Endothelial cell (in vitro differentiated cells): ENCODE measurements at regions not wholly inside any gene's neighbourhood (a gene's known extent, or its start where the extent isn't known, plus 50 kb on each side); places are given as distances from the start of the nearest gene placed in this dataset.

Source experiments
- DNase-seq: peaks from one replicate; pipeline ENCODE4 v3.0.0; 2021; ENCODE audit warnings: low spot score
- H3K27ac Mint-ChIP-seq: one replicate; pipeline ENCODE4 v1.8.0; 2021; ENCODE audit warnings: mixed read lengths, inconsistent platforms; ENCODE audit not compliant: unreplicated experiment
- H3K27me3 Mint-ChIP-seq: one replicate; pipeline ENCODE4 v1.8.0; 2021; ENCODE audit warnings: mild to moderate bottlenecking, moderate library complexity, mixed read lengths, inconsistent platforms; ENCODE audit not compliant: unreplicated experiment
- H3K36me3 Mint-ChIP-seq: one replicate; pipeline ENCODE4 v1.8.0; 2021; ENCODE audit warnings: mild to moderate bottlenecking, low read depth, mixed read lengths, inconsistent platforms; ENCODE audit not compliant: unreplicated experiment
- H3K4me1 Mint-ChIP-seq: one replicate; pipeline ENCODE4 v1.8.0; 2021; ENCODE audit warnings: mild to moderate bottlenecking, mixed read lengths, inconsistent platforms; ENCODE audit not compliant: unreplicated experiment
- H3K4me3 Mint-ChIP-seq: one replicate; pipeline ENCODE4 v1.8.0; 2021; ENCODE audit warnings: mild to moderate bottlenecking, mixed read lengths, inconsistent platforms; ENCODE audit not compliant: unreplicated experiment
- H3K9me3 Mint-ChIP-seq: one replicate; pipeline ENCODE4 v1.8.0; 2021; ENCODE audit warnings: mixed read lengths, inconsistent platforms; ENCODE audit not compliant: unreplicated experiment
- TF ChIP-seq, protein P1 (sequence below): fragments of 200-600 bp; sonication (generic); IDR thresholded peaks from one replicate; pipeline ENCODE4 v1.5.0; 2021; ENCODE audit warnings: antibody characterized with exemption; ENCODE audit not compliant: unreplicated experiment

DNA sequence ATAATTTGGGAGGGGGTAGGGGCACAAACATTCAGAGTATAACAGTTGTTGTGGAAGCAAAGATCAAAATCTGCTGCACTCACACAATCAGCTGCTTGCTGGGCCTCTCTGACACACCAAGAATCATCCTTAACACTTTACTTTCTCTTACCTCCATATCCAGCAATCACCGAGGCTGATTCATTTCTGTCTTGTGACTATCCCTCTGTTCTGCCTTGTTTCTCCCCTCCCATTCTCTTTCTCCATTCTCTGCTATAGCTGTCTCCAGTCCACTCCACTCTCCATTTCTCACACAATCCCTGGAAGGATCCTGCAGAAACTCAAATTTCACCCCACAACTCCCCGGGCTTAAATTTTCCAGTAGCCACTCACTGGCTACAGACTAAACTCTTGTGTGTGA lies 91.8 kb upstream of the NGF start:
- H3K4me1 Mint-ChIP-seq = peaks cover 11% of the 10 kb centered on the region
- H3K9me3 Mint-ChIP-seq = no peaks in the 10 kb centered on the region
- no peak overlapping the region for H3K27ac Mint-ChIP-seq
- H3K27me3 Mint-ChIP-seq = peaks cover 1% of the 10 kb centered on the region
- no peak for DNase-seq
- no peaks in the 10 kb centered on the region for H3K36me3 Mint-ChIP-seq
- H3K4me3 Mint-ChIP-seq = no peak overlapping the region
- TF ChIP-seq, protein P1, sequence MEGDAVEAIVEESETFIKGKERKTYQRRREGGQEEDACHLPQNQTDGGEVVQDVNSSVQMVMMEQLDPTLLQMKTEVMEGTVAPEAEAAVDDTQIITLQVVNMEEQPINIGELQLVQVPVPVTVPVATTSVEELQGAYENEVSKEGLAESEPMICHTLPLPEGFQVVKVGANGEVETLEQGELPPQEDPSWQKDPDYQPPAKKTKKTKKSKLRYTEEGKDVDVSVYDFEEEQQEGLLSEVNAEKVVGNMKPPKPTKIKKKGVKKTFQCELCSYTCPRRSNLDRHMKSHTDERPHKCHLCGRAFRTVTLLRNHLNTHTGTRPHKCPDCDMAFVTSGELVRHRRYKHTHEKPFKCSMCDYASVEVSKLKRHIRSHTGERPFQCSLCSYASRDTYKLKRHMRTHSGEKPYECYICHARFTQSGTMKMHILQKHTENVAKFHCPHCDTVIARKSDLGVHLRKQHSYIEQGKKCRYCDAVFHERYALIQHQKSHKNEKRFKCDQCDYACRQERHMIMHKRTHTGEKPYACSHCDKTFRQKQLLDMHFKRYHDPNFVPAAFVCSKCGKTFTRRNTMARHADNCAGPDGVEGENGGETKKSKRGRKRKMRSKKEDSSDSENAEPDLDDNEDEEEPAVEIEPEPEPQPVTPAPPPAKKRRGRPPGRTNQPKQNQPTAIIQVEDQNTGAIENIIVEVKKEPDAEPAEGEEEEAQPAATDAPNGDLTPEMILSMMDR = no peak

DNA sequence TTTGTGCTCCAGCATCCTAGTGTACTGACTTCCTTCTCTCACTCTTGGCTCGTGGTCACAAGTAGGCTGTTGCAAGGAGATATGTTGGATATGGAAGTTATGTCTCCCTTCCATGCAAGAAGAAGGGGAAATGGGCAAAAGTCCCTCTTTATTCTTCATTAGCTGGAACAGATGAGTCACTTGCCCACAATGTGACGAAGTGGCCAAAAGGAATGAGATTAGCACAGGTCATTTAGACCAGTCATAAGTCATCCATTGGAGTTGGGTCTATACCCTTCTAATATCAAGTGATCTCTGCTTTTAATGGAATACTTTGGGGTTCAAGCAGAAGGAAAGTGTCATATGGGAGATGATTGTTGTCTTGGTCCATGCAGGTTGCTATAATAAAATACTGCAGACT lies 91.2 kb upstream of the NGF start:
- no peak for DNase-seq
- no peak overlapping the region for H3K4me3 Mint-ChIP-seq
- TF ChIP-seq, protein P1 = no peak
- peaks cover 1% of the 10 kb centered on the region for H3K27me3 Mint-ChIP-seq
- no peaks in the 10 kb centered on the region for H3K36me3 Mint-ChIP-seq
- no peak overlapping the region for H3K27ac Mint-ChIP-seq
- H3K9me3 Mint-ChIP-seq = no peaks in the 10 kb centered on the region
- peaks cover 11% of the 10 kb centered on the region for H3K4me1 Mint-ChIP-seq

DNA sequence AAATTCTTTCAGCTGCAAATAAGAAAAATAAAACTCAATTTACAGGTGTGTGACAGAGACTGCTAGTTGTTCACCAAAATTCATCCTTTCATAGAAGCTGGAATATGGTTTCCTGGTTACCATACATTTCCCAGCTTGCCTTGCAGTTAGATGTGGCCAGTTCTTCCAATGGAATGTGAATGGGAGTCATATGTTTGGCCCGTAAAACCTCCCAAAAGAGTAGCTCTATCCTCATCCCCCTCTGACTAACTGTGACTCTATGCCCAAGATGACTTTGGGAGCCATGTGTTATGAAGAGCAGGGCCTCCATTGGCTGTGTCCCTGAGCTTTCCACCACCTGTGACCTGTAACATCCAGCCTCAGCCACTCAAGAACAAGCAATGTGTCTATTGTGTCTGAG lies 90.6 kb upstream of the NGF start:
- TF ChIP-seq, protein P1 = no peak
- no peak for DNase-seq
- no peak overlapping the region for H3K4me3 Mint-ChIP-seq
- H3K9me3 Mint-ChIP-seq = no peaks in the 10 kb centered on the region
- H3K27me3 Mint-ChIP-seq = peaks cover 1% of the 10 kb centered on the region
- peaks cover 11% of the 10 kb centered on the region for H3K4me1 Mint-ChIP-seq
- H3K27ac Mint-ChIP-seq = no peak overlapping the region
- H3K36me3 Mint-ChIP-seq = no peaks in the 10 kb centered on the region

DNA sequence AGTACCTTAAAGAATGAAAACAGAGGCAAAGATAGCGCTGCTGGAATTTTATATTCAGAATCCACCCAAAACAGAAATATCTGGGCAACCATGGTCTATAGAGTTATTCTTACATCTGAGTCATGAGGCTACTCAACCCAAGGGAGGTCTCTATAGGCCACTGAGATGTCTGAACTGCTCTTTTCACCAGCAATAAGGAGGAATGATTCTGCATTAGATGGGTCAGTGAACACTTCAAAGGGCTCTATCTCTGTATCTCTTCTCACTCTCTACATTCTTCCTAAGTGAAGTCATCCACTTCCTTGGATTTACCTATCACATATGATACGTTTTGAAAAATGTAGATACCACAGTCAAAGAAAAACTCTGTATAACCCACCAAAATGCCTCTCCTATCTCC lies 90.2 kb upstream of the NGF start:
- no peak overlapping the region for H3K4me3 Mint-ChIP-seq
- TF ChIP-seq, protein P1 = no peak
- no peaks in the 10 kb centered on the region for H3K9me3 Mint-ChIP-seq
- H3K27me3 Mint-ChIP-seq = peaks cover under 1% of the 10 kb centered on the region
- H3K27ac Mint-ChIP-seq = no peak overlapping the region
- H3K36me3 Mint-ChIP-seq = no peaks in the 10 kb centered on the region
- DNase-seq = no peak
- H3K4me1 Mint-ChIP-seq = peaks cover 11% of the 10 kb centered on the region

DNA sequence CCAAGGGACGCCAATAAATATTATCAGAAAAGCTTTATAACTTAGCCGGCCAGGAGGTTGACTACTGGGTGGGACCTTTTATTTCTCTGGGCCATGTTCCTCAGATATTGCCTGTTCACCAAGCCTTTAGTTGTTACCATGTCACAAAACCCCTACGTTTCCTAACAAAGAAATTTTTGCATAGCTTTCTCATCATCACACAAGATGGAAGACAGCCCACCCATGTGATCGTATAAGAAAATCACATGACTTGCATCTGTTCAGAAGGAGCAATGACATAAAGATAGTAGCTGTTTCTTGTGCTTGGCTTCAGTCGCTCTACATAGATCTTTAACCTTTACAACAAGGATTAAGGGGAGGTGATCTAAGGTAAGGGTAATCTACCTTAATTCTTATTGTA lies 88.9 kb upstream of the NGF start:
- no peaks in the 10 kb centered on the region for H3K9me3 Mint-ChIP-seq
- H3K27ac Mint-ChIP-seq = no peak overlapping the region
- no peaks in the 10 kb centered on the region for H3K27me3 Mint-ChIP-seq
- TF ChIP-seq, protein P1 = no peak
- H3K4me1 Mint-ChIP-seq = peaks cover 6% of the 10 kb centered on the region
- H3K36me3 Mint-ChIP-seq = no peaks in the 10 kb centered on the region
- H3K4me3 Mint-ChIP-seq = no peak overlapping the region
- DNase-seq = no peak
